SU-DHL-6 (cell line): ENCODE measurements at regions not wholly inside any gene's neighbourhood (a gene's known extent, or its start where the extent isn't known, plus 50 kb on each side); places are given as distances from the start of the nearest gene placed in this dataset.

ENCODE experiments used
- EZH2phosphoT487 ChIP-seq: fragments of 200-600 bp; sonication (generic), shearing (Covaris generic); conservative IDR thresholded peaks from 2 replicates; pipeline ENCODE4 v1.6.1; 2018; ENCODE audit warnings: mild to moderate bottlenecking, antibody characterized with exemption, low read length, moderate library complexity, mixed read lengths
- TF ChIP-seq, protein P1 (sequence below): fragments of 200-600 bp; sonication (generic); IDR thresholded peaks from one replicate; pipeline ENCODE4 v1.5.1; 2017; ENCODE audit warnings: antibody characterized with exemption, mild to moderate bottlenecking, low read length, moderate library complexity; ENCODE audit not compliant: insufficient read depth, poor library complexity, severe bottlenecking

DNA sequence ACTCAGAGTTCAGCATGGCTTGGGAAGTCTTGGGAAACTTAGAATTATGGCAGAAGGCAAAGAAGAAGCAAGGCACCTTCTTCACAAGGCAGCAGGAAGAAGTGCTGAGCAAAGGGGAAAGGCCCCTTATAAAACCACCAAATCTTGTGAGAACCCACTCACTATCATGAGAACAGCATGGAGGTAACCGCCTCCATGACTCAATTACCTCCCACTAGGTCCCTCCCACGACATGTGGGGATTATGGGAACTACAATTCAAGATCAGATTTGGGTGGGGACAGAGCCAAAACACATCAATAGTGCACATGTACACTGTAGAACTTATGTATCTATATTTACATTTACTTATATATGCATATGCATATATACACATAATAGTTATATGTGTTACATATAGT is 565.3 kb upstream of the NR2F2 start:
- TF ChIP-seq, protein P1, sequence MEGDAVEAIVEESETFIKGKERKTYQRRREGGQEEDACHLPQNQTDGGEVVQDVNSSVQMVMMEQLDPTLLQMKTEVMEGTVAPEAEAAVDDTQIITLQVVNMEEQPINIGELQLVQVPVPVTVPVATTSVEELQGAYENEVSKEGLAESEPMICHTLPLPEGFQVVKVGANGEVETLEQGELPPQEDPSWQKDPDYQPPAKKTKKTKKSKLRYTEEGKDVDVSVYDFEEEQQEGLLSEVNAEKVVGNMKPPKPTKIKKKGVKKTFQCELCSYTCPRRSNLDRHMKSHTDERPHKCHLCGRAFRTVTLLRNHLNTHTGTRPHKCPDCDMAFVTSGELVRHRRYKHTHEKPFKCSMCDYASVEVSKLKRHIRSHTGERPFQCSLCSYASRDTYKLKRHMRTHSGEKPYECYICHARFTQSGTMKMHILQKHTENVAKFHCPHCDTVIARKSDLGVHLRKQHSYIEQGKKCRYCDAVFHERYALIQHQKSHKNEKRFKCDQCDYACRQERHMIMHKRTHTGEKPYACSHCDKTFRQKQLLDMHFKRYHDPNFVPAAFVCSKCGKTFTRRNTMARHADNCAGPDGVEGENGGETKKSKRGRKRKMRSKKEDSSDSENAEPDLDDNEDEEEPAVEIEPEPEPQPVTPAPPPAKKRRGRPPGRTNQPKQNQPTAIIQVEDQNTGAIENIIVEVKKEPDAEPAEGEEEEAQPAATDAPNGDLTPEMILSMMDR: no peak
- TF ChIP-seq EZH2phosphoT487: no peak
